SH-SY5Y (cell line): ENCODE measurements at regions not wholly inside any gene's neighbourhood (a gene's known extent, or its start where the extent isn't known, plus 50 kb on each side); places are given as distances from the start of the nearest gene placed in this dataset.

Source experiments
- GATA2 ChIP-seq: IDR thresholded peaks from 2 replicates; pipeline ENCODE4 v1.6.1; 2011; ENCODE audit warnings: mild to moderate bottlenecking, low read depth, low read length
- GATA3 ChIP-seq: IDR thresholded peaks from 2 replicates; pipeline ENCODE4 v1.6.1; 2011; ENCODE audit warnings: low read depth, mild to moderate bottlenecking, low read length, moderate library complexity

DNA sequence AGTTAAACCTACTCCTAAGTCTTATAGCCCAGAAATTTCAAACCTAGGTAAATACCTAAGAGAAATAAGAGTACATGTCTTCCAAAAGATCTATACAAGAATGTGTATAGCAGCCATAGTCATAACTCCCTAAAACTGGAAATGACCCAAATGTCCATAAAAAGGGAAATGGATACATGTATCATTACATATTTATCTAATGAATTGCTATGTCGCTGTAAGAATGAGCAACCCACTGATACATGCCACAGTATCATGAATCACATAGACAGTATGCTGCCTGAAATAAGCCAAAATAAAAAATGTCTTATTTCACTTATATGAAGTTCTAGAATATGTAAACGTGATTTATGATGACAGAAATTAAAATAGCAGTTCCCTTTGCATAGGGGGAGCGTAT is 679.5 kb downstream of the MAFB start:
- TF ChIP-seq GATA3 (no peak), GATA2 (no peak)
